Thyroid gland (tissue), 4 donors: ENCODE measurements at regions not wholly inside any gene's neighbourhood (a gene's known extent, or its start where the extent isn't known, plus 50 kb on each side); places are given as distances from the start of the nearest gene placed in this dataset.

Experiments used
- DNase-seq, 2 donors: peaks; one replicate each; pipeline ENCODE4 v3.0.0-alpha.2; 2019
- H3K27ac ChIP-seq, 3 donors: fragments of 200-600 bp; sonication (generic); 1 replicate in 2 of 3; 2 replicates in 1 of 3; pipeline ENCODE4 v1.5.1; 2016 to 2019; ENCODE audit warnings: mild to moderate bottlenecking in 1 of 3, moderate library complexity in 1 of 3
- H3K27me3 ChIP-seq: fragments of 200-600 bp; sonication (generic); one replicate; pipeline ENCODE4 v1.5.1; 2019
- H3K36me3 ChIP-seq, 2 donors: fragments of 200-600 bp; sonication (generic); one replicate each; pipeline ENCODE4 v1.5.1; 2016 to 2019
- H3K4me1 ChIP-seq, 2 donors: fragments of 200-600 bp; sonication (generic); one replicate each; pipeline ENCODE4 v1.5.1; 2017 to 2019
- H3K4me3 ChIP-seq, 3 donors: fragments of 200-600 bp; sonication (generic); replicated peaks in 1 of 3; 1 replicate in 2 of 3; 2 replicates in 1 of 3; pipeline ENCODE4 v1.5.1; 2016; ENCODE audit warnings: mild to moderate bottlenecking in 1 of 3
- H3K9me3 ChIP-seq: fragments of 200-600 bp; sonication (generic); one replicate; pipeline ENCODE4 v1.5.1; 2017
- CTCF ChIP-seq, 6 experiments: fragments of 200-600 bp in 3 of 6; fragments of 450-650 bp in 3 of 6; sonication (generic) in 3 of 6; IDR thresholded peaks; one replicate each; pipeline ENCODE4 v1.5.1; 2016 to 2019; ENCODE audit warnings: antibody characterized with exemption in 6 of 6, mild to moderate bottlenecking in 2 of 6, inconsistent platforms in 1 of 6, moderate library complexity in 1 of 6
- POLR2A ChIP-seq, 2 donors: fragments of 450-650 bp; IDR thresholded peaks; one replicate each; pipeline ENCODE4 v1.6.1; 2017; ENCODE audit warnings: antibody characterized with exemption in 2 of 2, mild to moderate bottlenecking in 2 of 2, moderate library complexity in 1 of 2
- WGBS, 2 donors: methylation state at CpG; one replicate each; pipeline ENCODE4 v1.1.5; 2017; 5-methylcytosine and 5-hydroxymethylcytosine counted together
- intact Hi-C: fragments of 100-400 bp; cut with DNase I; formaldehyde crosslinking; loops from one replicate; pipeline ENCODE4 v1.15.1; 2023

GRCh38 chr2:182521453-182522404, 94.9 kb upstream of the PDE1A start:
- Histone ChIP-seq H3K4me1 (peaks cover 0 to 4% of the 10 kb centered on the region in 2 donors), H3K4me3 (no peak overlapping the region), H3K36me3 (no peaks in the 10 kb centered on the region), H3K27me3 (no peaks in the 10 kb centered on the region), H3K27ac (peak overlapping the region in 1 of 3 donors; percentile 13), H3K9me3 (no peaks in the 10 kb centered on the region)
- no peak for DNase-seq
- WGBS, 2 donors = 77 to 84% methylated on average over 9 of the region's 9 CpGs
- TF ChIP-seq POLR2A (IDR thresholded peaks at IDR 0.05) (no peak), CTCF (IDR thresholded peaks at IDR 0.05) (no peak)
- intact Hi-C loops = no loop called here

- 5 to 9% methylated on average over 6 of the region's 6 CpGs for WGBS, 2 donors
- Histone ChIP-seq H3K27ac (peak overlapping the region in 1 of 3 donors; percentile 13), H3K4me1 (peaks cover 0 to 4% of the 10 kb centered on the region in 2 donors), H3K4me3 (no peak overlapping the region), H3K9me3 (no peaks in the 10 kb centered on the region), H3K36me3 (no peaks in the 10 kb centered on the region), H3K27me3 (no peaks in the 10 kb centered on the region)
- no peak for TF ChIP-seq POLR2A (IDR thresholded peaks at IDR 0.05)
- intact Hi-C loops = no loop called here
- peak; percentile 8 to 22 for DNase-seq
Observed at GRCh38 chr2:182522405-182522896, 95.6 kb upstream of the PDE1A start.

GRCh38 chr2:182522972-182523473, 96.2 kb upstream of the PDE1A start:
- H3K4me3 ChIP-seq = no peak overlapping the region
- TF ChIP-seq POLR2A (IDR thresholded peaks at IDR 0.05) (no peak), CTCF (IDR thresholded peaks at IDR 0.05) (no peak)
- WGBS, 2 donors = 51 to 58% methylated on average over 4 of the region's 4 CpGs
- no peak for DNase-seq
- no peaks in the 10 kb centered on the region for H3K27me3 ChIP-seq
- H3K9me3 ChIP-seq = no peaks in the 10 kb centered on the region
- intact Hi-C loops = no loop called here
- no peak overlapping the region for H3K27ac ChIP-seq
- no peaks in the 10 kb centered on the region for H3K36me3 ChIP-seq
- H3K4me1 ChIP-seq = peaks cover 0 to 4% of the 10 kb centered on the region in 2 donors

DNA sequence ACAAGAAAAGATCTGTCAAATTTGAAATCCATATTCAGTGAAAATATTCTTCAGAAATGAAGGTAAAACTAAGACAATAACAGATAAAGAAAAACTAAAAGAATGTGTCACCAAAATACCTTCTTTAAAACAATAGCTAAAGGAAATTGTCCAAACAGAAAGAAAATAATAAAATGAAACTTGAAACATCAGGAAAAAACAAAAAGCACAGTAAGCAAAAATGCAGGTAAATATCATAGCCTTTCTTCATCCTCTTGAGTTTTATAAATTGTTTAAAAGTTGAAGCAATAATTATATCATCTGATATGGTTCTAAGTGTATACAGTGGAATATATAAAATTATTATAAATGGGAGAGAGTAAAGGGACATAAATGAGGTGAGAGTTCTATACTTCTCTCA, 103.8 kb upstream of the PDE1A start:
- no peaks in the 10 kb centered on the region for H3K9me3 ChIP-seq
- no peaks in the 10 kb centered on the region for H3K27me3 ChIP-seq
- no peak for TF ChIP-seq POLR2A (IDR thresholded peaks at IDR 0.05)
- TF ChIP-seq CTCF (IDR thresholded peaks at IDR 0.05) = no peak
- no peaks in the 10 kb centered on the region for H3K4me1 ChIP-seq
- H3K4me3 ChIP-seq = no peak overlapping the region
- no peak for DNase-seq
- no peaks in the 10 kb centered on the region for H3K36me3 ChIP-seq
- H3K27ac ChIP-seq = no peak overlapping the region
- intact Hi-C loops = no loop called here

DNA sequence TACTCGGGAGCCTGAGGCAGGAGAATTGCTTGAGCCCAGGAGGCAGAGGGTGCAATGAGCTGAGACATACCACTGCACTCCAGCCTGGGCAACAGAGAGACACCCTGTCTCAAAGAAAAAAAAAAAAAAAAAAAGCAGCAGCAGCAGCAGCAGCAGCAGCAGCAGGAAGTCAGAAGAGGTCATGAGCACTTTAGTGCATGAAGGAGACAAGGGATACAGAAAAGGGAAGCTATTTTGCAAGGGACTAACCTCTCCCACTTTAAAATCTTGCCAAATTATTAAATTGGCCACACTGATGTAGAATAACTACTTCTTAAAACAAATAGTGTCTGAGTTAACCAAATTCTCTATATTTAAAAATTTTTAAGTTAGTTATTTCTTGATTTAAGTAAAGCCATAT, 113.4 kb upstream of the PDE1A start:
- Histone ChIP-seq H3K27me3 (no peaks in the 10 kb centered on the region), H3K4me1 (no peaks in the 10 kb centered on the region), H3K4me3 (no peak overlapping the region), H3K36me3 (no peaks in the 10 kb centered on the region), H3K9me3 (no peaks in the 10 kb centered on the region), H3K27ac (no peak overlapping the region)
- intact Hi-C loops = no loop called here
- DNase-seq = no peak
- WGBS, 2 donors = 43 to 57% methylated on average over 1 of the region's 1 CpG
- TF ChIP-seq CTCF (IDR thresholded peaks at IDR 0.05) = no peak
- no peak for TF ChIP-seq POLR2A (IDR thresholded peaks at IDR 0.05)
